ENCODE measurements at regions not wholly inside any gene's neighbourhood (a gene's known extent, or its start where the extent isn't known, plus 50 kb on each side); places are given as distances from the start of the nearest gene placed in this dataset.

- Histone ChIP-seq H2AK5ac (ENCODE audit: low read depth, low read length) (no peak overlapping the region), H3K23ac (ENCODE audit: low read depth, low read length, poor library complexity) (no peak overlapping the region), H3K27me3 (ENCODE audit: control insufficient read depth in 3 of 3, insufficient read depth in 3 of 3, low read depth in 1 of 3, low read length in 3 of 3) (no peaks in the 10 kb centered on the region), H3K4ac (ENCODE audit: low read length) (no peak overlapping the region), H3K4me1 (ENCODE audit: control insufficient read depth in 2 of 2, insufficient read depth in 1 of 2, low read depth in 1 of 2, low read length in 2 of 2) (peaks cover 0 to 2% of the 10 kb centered on the region in 2 donors), H3K27ac (replicated peaks; ENCODE audit: low read length) (no peak overlapping the region), H3K14ac (ENCODE audit: low read length) (no peak overlapping the region), H3K4me3 (ENCODE audit: low read length in 2 of 2) (no peak overlapping the region), H2BK15ac (ENCODE audit: low read length) (no peak overlapping the region), H3K9me3 (replicated peaks in 1 of 2; ENCODE audit: control insufficient read depth in 2 of 2, insufficient read depth in 1 of 2, low read depth in 1 of 2, low read length in 2 of 2) (no peaks in the 10 kb centered on the region), H3K18ac (ENCODE audit: low read length) (no peak overlapping the region), H4K91ac (ENCODE audit: low read depth, low read length, poor library complexity) (no peak overlapping the region), H3K79me1 (ENCODE audit: low read depth, low read length) (no peaks in the 10 kb centered on the region), H2BK120ac (ENCODE audit: low read depth, low read length) (no peak overlapping the region), H4K8ac (ENCODE audit: low read depth, low read length) (no peak overlapping the region), H2BK5ac (ENCODE audit: low read length) (no peak overlapping the region), H2AFZ (ENCODE audit: low read length) (no peak overlapping the region), H3K9ac (ENCODE audit: low read depth, low read length, poor library complexity) (no peak overlapping the region), H2BK12ac (ENCODE audit: low read length) (no peak overlapping the region), H3K4me2 (ENCODE audit: insufficient read depth, low read length, poor library complexity, severe bottlenecking) (no peak overlapping the region), H3K36me3 (replicated peaks in 1 of 2; ENCODE audit: control insufficient read depth in 2 of 2, insufficient read depth in 2 of 2, low read length in 2 of 2) (no peaks in the 10 kb centered on the region)
- DNase-seq (ENCODE audit: low spot score), result no peak
Measured at GRCh38 chr7:31432176-31432575, 81.7 kb upstream of the ITPRID1 start.

GRCh38 chr7:31432836-31433340 is 81.0 kb upstream of the ITPRID1 start:
- Histone ChIP-seq H2BK5ac (ENCODE audit: low read length) (no peak overlapping the region), H2AK5ac (ENCODE audit: low read depth, low read length) (no peak overlapping the region), H3K27me3 (ENCODE audit: control insufficient read depth in 3 of 3, insufficient read depth in 3 of 3, low read depth in 1 of 3, low read length in 3 of 3) (no peaks in the 10 kb centered on the region), H3K14ac (ENCODE audit: low read length) (no peak overlapping the region), H3K4ac (ENCODE audit: low read length) (no peak overlapping the region), H3K9me3 (replicated peaks in 1 of 2; ENCODE audit: control insufficient read depth in 2 of 2, insufficient read depth in 1 of 2, low read depth in 1 of 2, low read length in 2 of 2) (no peaks in the 10 kb centered on the region), H3K79me1 (ENCODE audit: low read depth, low read length) (no peaks in the 10 kb centered on the region), H2AFZ (ENCODE audit: low read length) (no peak overlapping the region), H4K91ac (ENCODE audit: low read depth, low read length, poor library complexity) (no peak overlapping the region), H2BK12ac (ENCODE audit: low read length) (no peak overlapping the region), H3K18ac (ENCODE audit: low read length) (no peak overlapping the region), H2BK15ac (ENCODE audit: low read length) (no peak overlapping the region), H3K27ac (replicated peaks; ENCODE audit: low read length) (no peak overlapping the region), H4K8ac (ENCODE audit: low read depth, low read length) (no peak overlapping the region), H3K4me2 (ENCODE audit: insufficient read depth, low read length, poor library complexity, severe bottlenecking) (no peak overlapping the region), H3K4me3 (ENCODE audit: low read length in 2 of 2) (no peak overlapping the region), H3K9ac (ENCODE audit: low read depth, low read length, poor library complexity) (no peak overlapping the region), H3K36me3 (replicated peaks in 1 of 2; ENCODE audit: control insufficient read depth in 2 of 2, insufficient read depth in 2 of 2, low read length in 2 of 2) (no peaks in the 10 kb centered on the region), H2BK120ac (ENCODE audit: low read depth, low read length) (no peak overlapping the region), H3K4me1 (ENCODE audit: control insufficient read depth in 2 of 2, insufficient read depth in 1 of 2, low read depth in 1 of 2, low read length in 2 of 2) (peaks cover 0 to 2% of the 10 kb centered on the region in 2 donors), H3K23ac (ENCODE audit: low read depth, low read length, poor library complexity) (no peak overlapping the region)
- DNase-seq (ENCODE audit: low spot score), result no peak
- no CpG with 5 or more reads among the region's 6 CpGs for WGBS, 2 donors (ENCODE audit: extremely low coverage in 2 of 2, insufficient read length in 2 of 2, insufficient replicate concordance in 1 of 2)

- Histone ChIP-seq H4K8ac (ENCODE audit: low read depth, low read length) (no peak overlapping the region), H3K9ac (ENCODE audit: low read depth, low read length, poor library complexity) (no peak overlapping the region), H2BK5ac (ENCODE audit: low read length) (no peak overlapping the region), H3K4me3 (ENCODE audit: low read length in 2 of 2) (no peak overlapping the region), H3K18ac (ENCODE audit: low read length) (no peak overlapping the region), H3K4me1 (ENCODE audit: control insufficient read depth in 2 of 2, insufficient read depth in 1 of 2, low read depth in 1 of 2, low read length in 2 of 2) (peaks cover 0 to 2% of the 10 kb centered on the region in 2 donors), H3K27me3 (ENCODE audit: control insufficient read depth in 3 of 3, insufficient read depth in 3 of 3, low read depth in 1 of 3, low read length in 3 of 3) (no peaks in the 10 kb centered on the region), H3K79me1 (ENCODE audit: low read depth, low read length) (no peaks in the 10 kb centered on the region), H2BK12ac (ENCODE audit: low read length) (no peak overlapping the region), H3K4ac (ENCODE audit: low read length) (no peak overlapping the region), H2BK120ac (ENCODE audit: low read depth, low read length) (no peak overlapping the region), H2BK15ac (ENCODE audit: low read length) (no peak overlapping the region), H3K4me2 (ENCODE audit: insufficient read depth, low read length, poor library complexity, severe bottlenecking) (no peak overlapping the region), H3K9me3 (replicated peaks in 1 of 2; ENCODE audit: control insufficient read depth in 2 of 2, insufficient read depth in 1 of 2, low read depth in 1 of 2, low read length in 2 of 2) (no peaks in the 10 kb centered on the region), H3K23ac (ENCODE audit: low read depth, low read length, poor library complexity) (no peak overlapping the region), H3K36me3 (replicated peaks in 1 of 2; ENCODE audit: control insufficient read depth in 2 of 2, insufficient read depth in 2 of 2, low read length in 2 of 2) (no peaks in the 10 kb centered on the region), H3K14ac (ENCODE audit: low read length) (no peak overlapping the region), H3K27ac (replicated peaks; ENCODE audit: low read length) (no peak overlapping the region), H2AFZ (ENCODE audit: low read length) (no peak overlapping the region), H4K91ac (ENCODE audit: low read depth, low read length, poor library complexity) (no peak overlapping the region), H2AK5ac (ENCODE audit: low read depth, low read length) (no peak overlapping the region)
- DNase-seq (ENCODE audit: low spot score), result no peak
- WGBS, 2 donors (ENCODE audit: extremely low coverage in 2 of 2, insufficient read length in 2 of 2, insufficient replicate concordance in 1 of 2), result no CpG with 5 or more reads among the region's 4 CpGs
Measured at GRCh38 chr7:31437250-31437865, 76.5 kb upstream of the ITPRID1 start.

GRCh38 chr7:31439165-31439564 is 74.7 kb upstream of the ITPRID1 start:
- Histone ChIP-seq H2BK12ac (ENCODE audit: low read length) (no peak overlapping the region), H3K27ac (replicated peaks; ENCODE audit: low read length) (no peak overlapping the region), H2AK5ac (ENCODE audit: low read depth, low read length) (no peak overlapping the region), H3K9me3 (replicated peaks in 1 of 2; ENCODE audit: control insufficient read depth in 2 of 2, insufficient read depth in 1 of 2, low read depth in 1 of 2, low read length in 2 of 2) (no peaks in the 10 kb centered on the region), H3K36me3 (replicated peaks in 1 of 2; ENCODE audit: control insufficient read depth in 2 of 2, insufficient read depth in 2 of 2, low read length in 2 of 2) (no peaks in the 10 kb centered on the region), H3K18ac (ENCODE audit: low read length) (no peak overlapping the region), H4K8ac (ENCODE audit: low read depth, low read length) (no peak overlapping the region), H3K4ac (ENCODE audit: low read length) (no peak overlapping the region), H2BK15ac (ENCODE audit: low read length) (no peak overlapping the region), H3K4me1 (ENCODE audit: control insufficient read depth in 2 of 2, insufficient read depth in 1 of 2, low read depth in 1 of 2, low read length in 2 of 2) (no peaks in the 10 kb centered on the region), H3K79me1 (ENCODE audit: low read depth, low read length) (no peaks in the 10 kb centered on the region), H2AFZ (ENCODE audit: low read length) (no peak overlapping the region), H3K9ac (ENCODE audit: low read depth, low read length, poor library complexity) (no peak overlapping the region), H3K14ac (ENCODE audit: low read length) (no peak overlapping the region), H3K4me3 (ENCODE audit: low read length in 2 of 2) (no peak overlapping the region), H2BK120ac (ENCODE audit: low read depth, low read length) (no peak overlapping the region), H4K91ac (ENCODE audit: low read depth, low read length, poor library complexity) (no peak overlapping the region), H2BK5ac (ENCODE audit: low read length) (no peak overlapping the region), H3K4me2 (ENCODE audit: insufficient read depth, low read length, poor library complexity, severe bottlenecking) (no peak overlapping the region), H3K23ac (ENCODE audit: low read depth, low read length, poor library complexity) (no peak overlapping the region), H3K27me3 (ENCODE audit: control insufficient read depth in 3 of 3, insufficient read depth in 3 of 3, low read depth in 1 of 3, low read length in 3 of 3) (no peaks in the 10 kb centered on the region)
- WGBS, 2 donors (ENCODE audit: extremely low coverage in 2 of 2, insufficient read length in 2 of 2, insufficient replicate concordance in 1 of 2), result no CpG with 5 or more reads among the region's 3 CpGs
- no peak for DNase-seq (ENCODE audit: low spot score)
